Heart left ventricle (tissue), 13 donors: ENCODE measurements at regions not wholly inside any gene's neighbourhood (a gene's known extent, or its start where the extent isn't known, plus 50 kb on each side); places are given as distances from the start of the nearest gene placed in this dataset.
A peak's percentile ranks its signal among the peaks of the same experiment; 100 is the strongest.

Experiments
- POLR2A ChIP-seq, 2 donors: fragments of 450-650 bp; IDR thresholded peaks; one replicate each; pipeline ENCODE4 v1.6.1; 2017; ENCODE audit warnings: antibody characterized with exemption in 2 of 2, mild to moderate bottlenecking in 2 of 2, moderate library complexity in 2 of 2
- TF ChIP-seq, protein P1 (sequence below), 12 donors: fragments of 200-600 bp; sonication (generic) in 4 of 12; IDR thresholded peaks; one replicate each; pipeline versions ENCODE4 v1.5.0 to v1.8.0; 2018 to 2022; ENCODE audit warnings: antibody characterized with exemption in 12 of 12, mild to moderate bottlenecking in 5 of 12
- donor health status: ischemic (EF 13 %, LVEDD 7.1; RV severe dilation, severe dysfunction).
- donor health status: DM: no; HTN: yes; CAD: no.
- donor health status: DM: no; HTN: no; CAD: no.
- donor health status: ischemic (EF 25% LVEDD 6.9; RV normal size, moderate dysfunction).
- donor health status: ischemic (EF 25% LVEDD 5.7; RV mildly dilated, moderate dysfunction).
- donor health status: ischemic (EF 35%, LVEDD 5.7; RV mildly dilated, moderate dysfunction).
- donor health status: nonischemic (EF 11% LVEDD 7.7; RV severe dilation, severe dysfunction).
- donor health status: DM: yes; HTN: yes; CAD: no.
- donor health status: PGD.
- donor health status: ischemic (EF 29% LVEDD 5.4; RV normal size, mild dysfunction).
- donor health status: nonischemic (EF 23%, LVEDD 6.1; RV moderate dilation, normal function).

DNA sequence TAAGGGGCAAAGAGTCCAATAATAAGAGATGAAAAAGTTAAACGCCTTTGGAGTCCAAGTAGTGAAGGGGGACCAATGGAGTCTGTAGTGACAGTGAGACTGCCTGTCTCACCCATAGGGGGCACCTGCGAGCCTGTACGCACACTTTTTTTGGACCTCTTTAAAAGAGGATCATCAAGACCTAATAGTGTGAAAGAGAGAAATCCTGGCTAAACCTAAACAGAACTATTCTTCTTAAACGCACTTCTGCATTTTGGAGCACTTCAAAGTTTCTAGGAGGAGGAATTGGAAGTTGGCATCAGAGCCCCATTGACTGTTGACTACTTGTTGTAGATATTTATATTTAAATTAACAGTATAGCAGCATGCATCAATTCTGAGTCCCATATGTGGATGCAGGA lies 636.1 kb upstream of the KLF4 start:
- TF ChIP-seq, protein P1, sequence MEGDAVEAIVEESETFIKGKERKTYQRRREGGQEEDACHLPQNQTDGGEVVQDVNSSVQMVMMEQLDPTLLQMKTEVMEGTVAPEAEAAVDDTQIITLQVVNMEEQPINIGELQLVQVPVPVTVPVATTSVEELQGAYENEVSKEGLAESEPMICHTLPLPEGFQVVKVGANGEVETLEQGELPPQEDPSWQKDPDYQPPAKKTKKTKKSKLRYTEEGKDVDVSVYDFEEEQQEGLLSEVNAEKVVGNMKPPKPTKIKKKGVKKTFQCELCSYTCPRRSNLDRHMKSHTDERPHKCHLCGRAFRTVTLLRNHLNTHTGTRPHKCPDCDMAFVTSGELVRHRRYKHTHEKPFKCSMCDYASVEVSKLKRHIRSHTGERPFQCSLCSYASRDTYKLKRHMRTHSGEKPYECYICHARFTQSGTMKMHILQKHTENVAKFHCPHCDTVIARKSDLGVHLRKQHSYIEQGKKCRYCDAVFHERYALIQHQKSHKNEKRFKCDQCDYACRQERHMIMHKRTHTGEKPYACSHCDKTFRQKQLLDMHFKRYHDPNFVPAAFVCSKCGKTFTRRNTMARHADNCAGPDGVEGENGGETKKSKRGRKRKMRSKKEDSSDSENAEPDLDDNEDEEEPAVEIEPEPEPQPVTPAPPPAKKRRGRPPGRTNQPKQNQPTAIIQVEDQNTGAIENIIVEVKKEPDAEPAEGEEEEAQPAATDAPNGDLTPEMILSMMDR (IDR thresholded peaks at IDR 0.05), result peak in 6 of 12 donors; percentile 10 to 22 (median 20)
- no peak for TF ChIP-seq POLR2A (IDR thresholded peaks at IDR 0.05)
